ENCODE measurements at regions not wholly inside any gene's neighbourhood (a gene's known extent, or its start where the extent isn't known, plus 50 kb on each side); places are given as distances from the start of the nearest gene placed in this dataset.

DNA sequence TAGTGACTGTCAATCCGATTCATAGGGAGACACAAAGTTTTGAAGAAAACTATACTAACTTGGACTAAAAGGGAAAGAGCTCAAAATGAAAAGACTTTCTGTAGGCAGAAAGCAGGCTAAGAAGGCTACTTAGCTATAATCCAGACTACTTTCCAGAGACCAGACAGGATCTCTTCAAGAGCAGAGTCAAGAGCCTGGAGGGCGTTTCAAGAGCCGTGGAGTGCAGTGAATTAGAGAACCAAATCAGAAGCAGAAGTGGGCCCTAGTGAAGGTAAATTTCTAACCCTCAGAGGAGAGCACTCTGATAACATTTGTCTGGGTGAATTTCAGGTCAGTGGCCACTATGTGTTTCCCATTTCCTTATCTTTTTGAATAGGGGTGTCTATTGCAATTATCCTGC lies 76.4 kb downstream of the CGGBP1 start:
- 60 to 68% methylated on average over 3 of the region's 3 CpGs for WGBS, 2 donors
- TF ChIP-seq POLR2A (IDR thresholded peaks at IDR 0.05), result no peak
- TF ChIP-seq, protein P1, sequence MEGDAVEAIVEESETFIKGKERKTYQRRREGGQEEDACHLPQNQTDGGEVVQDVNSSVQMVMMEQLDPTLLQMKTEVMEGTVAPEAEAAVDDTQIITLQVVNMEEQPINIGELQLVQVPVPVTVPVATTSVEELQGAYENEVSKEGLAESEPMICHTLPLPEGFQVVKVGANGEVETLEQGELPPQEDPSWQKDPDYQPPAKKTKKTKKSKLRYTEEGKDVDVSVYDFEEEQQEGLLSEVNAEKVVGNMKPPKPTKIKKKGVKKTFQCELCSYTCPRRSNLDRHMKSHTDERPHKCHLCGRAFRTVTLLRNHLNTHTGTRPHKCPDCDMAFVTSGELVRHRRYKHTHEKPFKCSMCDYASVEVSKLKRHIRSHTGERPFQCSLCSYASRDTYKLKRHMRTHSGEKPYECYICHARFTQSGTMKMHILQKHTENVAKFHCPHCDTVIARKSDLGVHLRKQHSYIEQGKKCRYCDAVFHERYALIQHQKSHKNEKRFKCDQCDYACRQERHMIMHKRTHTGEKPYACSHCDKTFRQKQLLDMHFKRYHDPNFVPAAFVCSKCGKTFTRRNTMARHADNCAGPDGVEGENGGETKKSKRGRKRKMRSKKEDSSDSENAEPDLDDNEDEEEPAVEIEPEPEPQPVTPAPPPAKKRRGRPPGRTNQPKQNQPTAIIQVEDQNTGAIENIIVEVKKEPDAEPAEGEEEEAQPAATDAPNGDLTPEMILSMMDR (IDR thresholded peaks at IDR 0.05), result no peak
- no peak for DNase-seq (ENCODE audit: low spot score in 2 of 2)
- H3K4me3 ChIP-seq (ENCODE audit: low read depth, poor library complexity, severe bottlenecking), result no peak overlapping the region
- intact Hi-C loops (cut with DNase I; ENCODE audit: low total_unique reads), result no loop called here

DNA sequence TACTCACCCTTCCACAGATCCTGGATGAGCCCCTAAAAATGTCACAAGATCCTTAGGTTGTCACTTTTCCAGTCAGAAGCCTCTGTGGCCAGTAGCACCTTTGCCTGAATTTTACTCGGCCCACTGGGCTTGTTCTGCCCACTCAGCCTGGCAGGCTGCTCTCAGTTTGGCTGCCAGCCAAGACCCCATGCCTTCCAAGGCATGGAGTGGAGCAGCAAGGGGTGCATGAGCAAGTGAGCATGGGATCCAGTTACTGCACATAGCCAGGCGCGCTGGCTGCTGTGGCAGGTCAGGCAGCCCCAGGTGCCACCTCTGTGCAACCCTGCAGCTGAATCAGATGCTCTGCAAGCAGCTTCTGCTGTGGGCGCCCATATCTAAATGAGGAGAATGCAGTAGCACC lies 79.3 kb downstream of the CGGBP1 start:
- H3K4me3 ChIP-seq (ENCODE audit: low read depth, poor library complexity, severe bottlenecking), result no peak overlapping the region
- intact Hi-C loops (cut with DNase I; ENCODE audit: low total_unique reads), result no loop called here
- DNase-seq (ENCODE audit: low spot score in 2 of 2), result no peak
- 89 to 90% methylated on average over 2 to 4 of the region's 4 CpGs for WGBS, 2 donors
- TF ChIP-seq POLR2A (IDR thresholded peaks at IDR 0.05), result no peak
- TF ChIP-seq, protein P1 (IDR thresholded peaks at IDR 0.05), result no peak

DNA sequence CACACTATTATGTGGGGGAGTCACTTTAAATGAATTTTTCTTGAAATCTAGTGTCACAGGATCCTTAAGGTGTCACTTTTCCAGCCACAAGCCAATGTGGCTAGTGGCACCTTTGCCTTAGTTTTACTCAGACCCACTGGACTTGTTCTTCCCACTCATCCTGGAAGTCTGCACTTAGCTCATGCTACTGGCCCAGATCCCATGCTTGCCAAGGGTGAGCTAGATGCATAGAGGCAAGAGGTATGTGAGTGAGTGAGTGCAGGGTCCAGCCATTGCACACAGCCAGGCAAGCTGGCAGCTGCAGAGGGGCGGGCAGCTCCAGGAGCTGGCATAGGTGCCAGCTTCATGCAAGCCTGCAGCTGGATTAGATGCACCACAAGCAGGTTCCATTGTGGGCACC lies 81.0 kb downstream of the CGGBP1 start:
- no peak for TF ChIP-seq POLR2A (IDR thresholded peaks at IDR 0.05)
- TF ChIP-seq, protein P1 (IDR thresholded peaks at IDR 0.05), result no peak
- intact Hi-C loops (cut with DNase I; ENCODE audit: low total_unique reads), result no loop called here
- WGBS, 2 donors, result 86 to 100% methylated on average over 1 of the region's 1 CpG
- no peak for DNase-seq (ENCODE audit: low spot score in 2 of 2)
- H3K4me3 ChIP-seq (ENCODE audit: low read depth, poor library complexity, severe bottlenecking), result no peak overlapping the region

DNA sequence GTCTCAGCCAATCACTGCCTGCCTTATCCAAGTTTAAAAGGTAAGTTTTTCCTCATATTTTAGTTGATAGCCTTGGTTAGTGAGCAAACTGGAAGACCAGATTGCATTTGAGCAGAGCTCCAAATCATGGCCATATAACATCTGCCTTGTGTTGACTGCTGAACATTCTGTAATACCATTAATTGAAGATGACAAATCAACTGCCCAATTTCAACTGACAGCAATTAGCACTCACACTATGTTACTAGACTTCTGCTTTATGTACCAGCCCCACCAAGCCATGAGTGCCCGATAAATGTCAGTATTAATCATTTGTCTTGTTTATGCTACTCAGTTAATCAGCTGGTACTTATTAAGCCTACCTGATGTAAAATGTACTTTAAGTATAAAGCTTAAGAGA lies 83.1 kb downstream of the CGGBP1 start:
- DNase-seq (ENCODE audit: low spot score in 2 of 2), result no peak
- no peak for TF ChIP-seq POLR2A (IDR thresholded peaks at IDR 0.05)
- TF ChIP-seq, protein P1 (IDR thresholded peaks at IDR 0.05), result no peak
- intact Hi-C loops (cut with DNase I; ENCODE audit: low total_unique reads), result no loop called here
- WGBS, 2 donors, result 40 to 64% methylated on average over 1 of the region's 1 CpG
- no peak overlapping the region for H3K4me3 ChIP-seq (ENCODE audit: low read depth, poor library complexity, severe bottlenecking)

DNA sequence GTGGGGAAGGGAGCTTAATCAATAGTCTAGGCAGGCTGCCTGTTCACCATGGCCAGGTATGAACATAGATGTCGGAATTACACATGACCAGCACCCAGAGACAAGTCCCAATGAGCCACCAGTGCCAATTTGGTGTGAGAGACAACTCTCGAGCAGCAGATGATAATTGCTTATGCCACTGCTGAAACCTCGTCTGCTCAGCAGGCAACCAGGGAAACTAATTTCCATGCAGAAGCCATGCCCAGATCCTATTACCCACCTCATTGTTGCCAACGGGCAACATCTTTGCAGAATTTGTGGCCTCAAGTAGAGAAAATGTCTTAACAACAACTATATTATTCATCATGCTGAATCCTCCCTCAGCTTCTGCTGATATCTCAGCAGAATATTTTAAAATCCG lies 84.9 kb downstream of the CGGBP1 start:
- no peak overlapping the region for H3K4me3 ChIP-seq (ENCODE audit: low read depth, poor library complexity, severe bottlenecking)
- DNase-seq (ENCODE audit: low spot score in 2 of 2), result no peak
- intact Hi-C loops (cut with DNase I; ENCODE audit: low total_unique reads), result no loop called here
- WGBS, 2 donors, result 78 to 87% methylated on average over 5 of the region's 5 CpGs
- TF ChIP-seq POLR2A (IDR thresholded peaks at IDR 0.05), result no peak
- TF ChIP-seq, protein P1 (IDR thresholded peaks at IDR 0.05), result no peak

DNA sequence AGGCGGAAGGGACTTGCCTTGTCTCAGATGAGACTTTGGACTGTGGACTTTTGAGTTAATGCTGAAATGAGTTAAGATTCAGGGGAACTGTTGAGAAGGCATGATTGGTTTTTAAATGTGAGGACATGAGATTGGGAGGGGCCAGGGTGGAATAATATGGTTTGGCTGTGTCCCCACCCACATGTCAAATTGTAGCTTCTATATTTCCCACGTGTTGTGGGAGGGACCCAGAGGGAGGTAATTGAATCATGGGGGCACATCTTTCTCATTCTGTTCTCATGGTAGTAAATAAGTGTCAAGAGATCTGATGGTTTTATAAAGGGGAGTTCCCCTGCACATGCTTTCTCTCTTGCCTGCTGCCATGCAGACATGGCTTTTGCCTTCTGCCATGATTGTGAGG lies 89.2 kb downstream of the CGGBP1 start:
- intact Hi-C loops (cut with DNase I; ENCODE audit: low total_unique reads), result no loop called here
- no peak for DNase-seq (ENCODE audit: low spot score in 2 of 2)
- WGBS, 2 donors, result 68 to 72% methylated on average over 2 of the region's 2 CpGs
- no peak overlapping the region for H3K4me3 ChIP-seq (ENCODE audit: low read depth, poor library complexity, severe bottlenecking)
- TF ChIP-seq, protein P1 (IDR thresholded peaks at IDR 0.05), result no peak
- no peak for TF ChIP-seq POLR2A (IDR thresholded peaks at IDR 0.05)

Data from lower leg skin (tissue), 4 donors.